CD14-positive monocyte (primary cell): ENCODE measurements at regions not wholly inside any gene's neighbourhood (a gene's known extent, or its start where the extent isn't known, plus 50 kb on each side); places are given as distances from the start of the nearest gene placed in this dataset.

Experiments used
- DNase-seq, 3 donors: peaks; one replicate each; pipeline ENCODE4 v3.0.0-alpha.2; 2011 to 2022
- H2AFZ ChIP-seq: 2 replicates; pipeline ENCODE4 v1.6.0; 2012; ENCODE audit warnings: mild to moderate bottlenecking, low read depth, low read length, inconsistent platforms; ENCODE audit not compliant: insufficient read depth, poor library complexity, severe bottlenecking
- H3K27ac ChIP-seq, 2 donors: 1 replicate in 1 of 2; 2 replicates in 1 of 2; pipeline ENCODE4 v1.5.1; 2012 to 2013; ENCODE audit warnings: low read length in 2 of 2, control low read depth in 1 of 2, inconsistent platforms in 1 of 2, low read depth in 1 of 2, mild to moderate bottlenecking in 1 of 2
- H3K27me3 ChIP-seq, 2 donors: one replicate each; pipeline versions ENCODE4 v1.6.0 to v1.6.1; 2011 to 2013; ENCODE audit warnings: low read length in 2 of 2; ENCODE audit not compliant: control insufficient read depth in 2 of 2, insufficient read depth in 2 of 2
- H3K36me3 ChIP-seq, 2 donors: replicated peaks in 1 of 2; 1 replicate in 1 of 2; 2 replicates in 1 of 2; pipeline versions ENCODE4 v1.5.1 to v1.6.1; 2012 to 2013; ENCODE audit warnings: low read length in 2 of 2, control low read depth in 1 of 2, inconsistent platforms in 1 of 2, mild to moderate bottlenecking in 1 of 2; ENCODE audit not compliant: insufficient read depth in 2 of 2, control insufficient read depth in 1 of 2
- H3K4me1 ChIP-seq, 2 donors: 1 replicate in 1 of 2; 2 replicates in 1 of 2; pipeline versions ENCODE4 v1.5.1 to v1.6.1; 2012 to 2013; ENCODE audit warnings: low read length in 2 of 2, control low read depth in 1 of 2, inconsistent platforms in 1 of 2, mild to moderate bottlenecking in 1 of 2, moderate library complexity in 1 of 2; ENCODE audit not compliant: insufficient read depth in 2 of 2, control insufficient read depth in 1 of 2
- H3K4me2 ChIP-seq: replicated peaks from 2 replicates; pipeline ENCODE3; 2012; ENCODE audit warnings: low read length, moderate library complexity, mild to moderate bottlenecking; ENCODE audit not compliant: poor library complexity, severe bottlenecking; ENCODE audit errors: extremely low read depth
- H3K4me3 ChIP-seq, 3 experiments: fragments of 200-600 bp in 1 of 3; sonication (generic) in 1 of 3; replicated peaks in 1 of 3; 1 replicate in 2 of 3; 2 replicates in 1 of 3; pipeline ENCODE4 v1.5.1; 2011 to 2013; ENCODE audit warnings: low read length in 3 of 3, mild to moderate bottlenecking in 3 of 3, control low read depth in 2 of 3, low read depth in 2 of 3, inconsistent platforms in 1 of 3, moderate library complexity in 1 of 3
- H3K79me2 ChIP-seq: 2 replicates; pipeline ENCODE4 v1.6.0; 2012; ENCODE audit warnings: mild to moderate bottlenecking, control low read depth, inconsistent platforms, low read length, moderate library complexity; ENCODE audit not compliant: insufficient read depth
- H3K9ac ChIP-seq: 2 replicates; pipeline ENCODE4 v1.6.0; 2017; ENCODE audit warnings: low read length, mild to moderate bottlenecking; ENCODE audit not compliant: insufficient read depth, poor library complexity, severe bottlenecking
- H3K9me3 ChIP-seq, 2 donors: replicated peaks in 1 of 2; 1 replicate in 1 of 2; 2 replicates in 1 of 2; pipeline versions ENCODE4 v1.5.1 to v1.6.1; 2012 to 2013; ENCODE audit warnings: low read length in 2 of 2, control low read depth in 1 of 2; ENCODE audit not compliant: control insufficient read depth in 1 of 2, insufficient read depth in 1 of 2
- H4K20me1 ChIP-seq: 2 replicates; pipeline ENCODE4 v1.6.0; 2012; ENCODE audit warnings: mild to moderate bottlenecking, low read length, control low read depth, moderate library complexity; ENCODE audit not compliant: insufficient read depth
- H3K27ac Mint-ChIP-seq, 7 donors: one replicate each; pipeline ENCODE4 v1.8.0; 2020; ENCODE audit warnings: mild to moderate bottlenecking in 7 of 7, mixed read lengths in 7 of 7, moderate library complexity in 6 of 7, inconsistent platforms in 2 of 7
- H3K27me3 Mint-ChIP-seq, 3 donors: one replicate each; pipeline ENCODE4 v1.8.0; 2021 to 2022; ENCODE audit warnings: low read depth in 3 of 3, mild to moderate bottlenecking in 3 of 3, mixed read lengths in 3 of 3, moderate library complexity in 3 of 3, inconsistent platforms in 1 of 3
- H3K36me3 Mint-ChIP-seq, 2 donors: one replicate each; pipeline ENCODE4 v1.8.0; 2020; ENCODE audit warnings: mixed read lengths in 2 of 2, inconsistent platforms in 1 of 2, mild to moderate bottlenecking in 1 of 2
- H3K4me1 Mint-ChIP-seq: one replicate; pipeline ENCODE4 v1.8.0; 2020; ENCODE audit warnings: mild to moderate bottlenecking, mixed read lengths
- H3K4me3 Mint-ChIP-seq, 2 donors: one replicate each; pipeline ENCODE4 v1.8.0; 2020; ENCODE audit warnings: mild to moderate bottlenecking in 2 of 2, mixed read lengths in 2 of 2, moderate library complexity in 1 of 2
- H3K9me3 Mint-ChIP-seq, 7 donors: one replicate each; pipeline ENCODE4 v1.8.0; 2020 to 2022; ENCODE audit warnings: mixed read lengths in 7 of 7, mild to moderate bottlenecking in 6 of 7, moderate library complexity in 6 of 7, inconsistent platforms in 2 of 7
- WGBS: methylation state at CpG from one replicate; pipeline ENCODE4 v1.1.5; 2013; ENCODE audit warnings: missing lambda C conversion rate; ENCODE audit not compliant: insufficient coverage; 5-methylcytosine and 5-hydroxymethylcytosine counted together
- intact Hi-C, 2 donors: fragments of 100-400 bp; cut with micrococcal nuclease; formaldehyde crosslinking; loops; one replicate each; pipeline versions ENCODE4 v1.15.0 to v1.15.1; 2023
- TF ChIP-seq, protein P1 (sequence below): fragments of 200-600 bp; IDR thresholded peaks from one replicate; pipeline ENCODE4 v1.8.0; 2022; ENCODE audit warnings: antibody characterized with exemption, mild to moderate bottlenecking

GRCh38 chr1:221823149-221823548 lies 81.3 kb upstream of the DUSP10 start:
- Histone ChIP-seq H4K20me1 (no peaks in the 10 kb centered on the region), H3K79me2 (no peaks in the 10 kb centered on the region), H2AFZ (no peak overlapping the region), H3K36me3 (no peaks in the 10 kb centered on the region), H3K27ac (no peak overlapping the region), H3K4me1 (peaks cover 7% of the 10 kb centered on the region in 2 donors), H3K4me2 (no peak overlapping the region), H3K9me3 (no peaks in the 10 kb centered on the region), H3K27me3 (no peaks in the 10 kb centered on the region), H3K9ac (no peak overlapping the region), H3K4me3 (no peak overlapping the region)
- peaks cover 0 to 3% of the 10 kb centered on the region in 2 donors for H3K36me3 Mint-ChIP-seq
- no peak overlapping the region for H3K27ac Mint-ChIP-seq
- TF ChIP-seq, protein P1, sequence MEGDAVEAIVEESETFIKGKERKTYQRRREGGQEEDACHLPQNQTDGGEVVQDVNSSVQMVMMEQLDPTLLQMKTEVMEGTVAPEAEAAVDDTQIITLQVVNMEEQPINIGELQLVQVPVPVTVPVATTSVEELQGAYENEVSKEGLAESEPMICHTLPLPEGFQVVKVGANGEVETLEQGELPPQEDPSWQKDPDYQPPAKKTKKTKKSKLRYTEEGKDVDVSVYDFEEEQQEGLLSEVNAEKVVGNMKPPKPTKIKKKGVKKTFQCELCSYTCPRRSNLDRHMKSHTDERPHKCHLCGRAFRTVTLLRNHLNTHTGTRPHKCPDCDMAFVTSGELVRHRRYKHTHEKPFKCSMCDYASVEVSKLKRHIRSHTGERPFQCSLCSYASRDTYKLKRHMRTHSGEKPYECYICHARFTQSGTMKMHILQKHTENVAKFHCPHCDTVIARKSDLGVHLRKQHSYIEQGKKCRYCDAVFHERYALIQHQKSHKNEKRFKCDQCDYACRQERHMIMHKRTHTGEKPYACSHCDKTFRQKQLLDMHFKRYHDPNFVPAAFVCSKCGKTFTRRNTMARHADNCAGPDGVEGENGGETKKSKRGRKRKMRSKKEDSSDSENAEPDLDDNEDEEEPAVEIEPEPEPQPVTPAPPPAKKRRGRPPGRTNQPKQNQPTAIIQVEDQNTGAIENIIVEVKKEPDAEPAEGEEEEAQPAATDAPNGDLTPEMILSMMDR: no peak
- peaks cover 0 to 4% (median 0%) of the 10 kb centered on the region in 7 donors for H3K9me3 Mint-ChIP-seq
- WGBS: 86% methylated on average over 4 of the region's 4 CpGs
- peaks cover 0 to 4% (median 0%) of the 10 kb centered on the region in 3 donors for H3K27me3 Mint-ChIP-seq
- intact Hi-C loops: no loop called here
- peaks cover 18% of the 10 kb centered on the region for H3K4me1 Mint-ChIP-seq
- no peak overlapping the region for H3K4me3 Mint-ChIP-seq
- DNase-seq: no peak

DNA sequence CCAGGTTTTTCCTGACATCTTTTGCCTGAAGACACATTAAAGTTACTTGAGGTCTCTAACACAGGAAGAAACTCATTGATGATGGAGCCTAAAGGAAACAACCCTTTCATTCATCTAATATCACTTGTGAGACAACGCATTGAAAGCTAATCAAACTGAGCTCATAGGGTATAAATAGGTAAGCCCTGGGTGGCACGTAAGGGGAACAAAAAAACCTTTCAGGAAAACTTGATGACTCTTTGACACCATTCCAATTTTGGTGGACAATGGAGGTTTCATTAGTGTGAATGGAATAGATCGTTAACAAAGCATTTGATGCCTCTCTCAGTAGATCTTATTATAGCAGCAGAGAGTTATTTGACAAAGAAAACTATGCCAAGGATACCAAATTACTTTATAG lies 80.7 kb upstream of the DUSP10 start:
- TF ChIP-seq, protein P1: no peak
- Histone ChIP-seq H3K36me3 (no peaks in the 10 kb centered on the region), H3K4me3 (no peak overlapping the region), H2AFZ (no peak overlapping the region), H3K27me3 (no peaks in the 10 kb centered on the region), H3K9ac (no peak overlapping the region), H4K20me1 (no peaks in the 10 kb centered on the region), H3K9me3 (no peaks in the 10 kb centered on the region), H3K4me2 (no peak overlapping the region), H3K4me1 (peaks cover 7% of the 10 kb centered on the region in 2 donors), H3K27ac (no peak overlapping the region), H3K79me2 (no peaks in the 10 kb centered on the region)
- peaks cover 0 to 4% (median 0%) of the 10 kb centered on the region in 3 donors for H3K27me3 Mint-ChIP-seq
- WGBS: no CpG with 5 or more reads among the region's 3 CpGs
- no peak overlapping the region for H3K27ac Mint-ChIP-seq
- DNase-seq: no peak
- H3K36me3 Mint-ChIP-seq: peaks cover 0 to 3% of the 10 kb centered on the region in 2 donors
- intact Hi-C loops: no loop called here
- H3K4me3 Mint-ChIP-seq: no peak overlapping the region
- peaks cover 0 to 4% (median 0%) of the 10 kb centered on the region in 7 donors for H3K9me3 Mint-ChIP-seq
- peaks cover 18% of the 10 kb centered on the region for H3K4me1 Mint-ChIP-seq
